ENCODE measurements at regions not wholly inside any gene's neighbourhood (a gene's known extent, or its start where the extent isn't known, plus 50 kb on each side); places are given as distances from the start of the nearest gene placed in this dataset.

GRCh38 chr9:87792831-87793288 is 66.9 kb downstream of the CTSL start:
- no peaks in the 10 kb centered on the region for H3K9me3 Mint-ChIP-seq
- H3K27ac Mint-ChIP-seq: peak overlapping the region; percentile 86
- DNase-seq: peak; percentile 84
- peak overlapping the region; percentile 69 for H3K4me3 Mint-ChIP-seq
- TF ChIP-seq CTCF (IDR thresholded peaks at IDR 0.05): peak; percentile 61
- H3K4me1 Mint-ChIP-seq (ENCODE audit: low read depth): peaks cover 36% of the 10 kb centered on the region
- H3K36me3 Mint-ChIP-seq (ENCODE audit: low read depth): no peaks in the 10 kb centered on the region
- H3K27me3 Mint-ChIP-seq (ENCODE audit: insufficient read depth): peaks cover 5% of the 10 kb centered on the region; the same call in 1 of the 2 replicates

- Mint-ChIP-seq H3K4me1 (ENCODE audit: low read depth) (peaks cover 36% of the 10 kb centered on the region), H3K36me3 (ENCODE audit: low read depth) (no peaks in the 10 kb centered on the region), H3K27ac (peak overlapping the region; percentile 86), H3K4me3 (peak overlapping the region; percentile 69; the same call in 1 of the 2 replicates), H3K9me3 (no peaks in the 10 kb centered on the region), H3K27me3 (ENCODE audit: insufficient read depth) (peaks cover 2% of the 10 kb centered on the region; the same call in 1 of the 2 replicates)
- no peak for TF ChIP-seq CTCF (IDR thresholded peaks at IDR 0.05)
- DNase-seq: peak; percentile 81
Observed at GRCh38 chr9:87793292-87793691, 67.4 kb downstream of the CTSL start.

DNA sequence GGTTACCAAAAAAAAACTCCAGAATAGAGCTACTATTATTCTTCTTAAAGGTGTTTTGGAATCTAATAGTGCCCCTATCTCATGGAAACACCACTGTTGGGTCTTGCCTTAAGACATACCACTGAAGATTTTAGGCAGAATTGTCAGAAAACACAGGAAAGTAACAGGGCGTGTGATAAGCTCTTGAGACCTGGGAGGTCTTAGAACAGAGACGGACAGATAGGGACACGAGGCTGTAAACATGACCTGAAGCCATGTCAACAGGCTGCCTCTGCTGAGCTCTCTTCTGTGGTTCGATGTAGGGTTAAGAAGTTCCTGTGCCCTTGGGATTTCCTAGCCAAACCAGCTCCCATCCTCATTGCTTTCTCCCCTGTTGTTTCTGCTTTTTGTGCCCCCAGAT is 69.3 kb downstream of the CTSL start:
- TF ChIP-seq CTCF (IDR thresholded peaks at IDR 0.05): no peak
- H3K9me3 Mint-ChIP-seq: no peaks in the 10 kb centered on the region
- H3K4me3 Mint-ChIP-seq: no peak overlapping the region
- DNase-seq: no peak
- H3K36me3 Mint-ChIP-seq (ENCODE audit: low read depth): no peaks in the 10 kb centered on the region
- peaks cover under 1% of the 10 kb centered on the region; the same call in 1 of the 2 replicates for H3K27me3 Mint-ChIP-seq (ENCODE audit: insufficient read depth)
- H3K27ac Mint-ChIP-seq: no peak overlapping the region
- peaks cover 36% of the 10 kb centered on the region for H3K4me1 Mint-ChIP-seq (ENCODE audit: low read depth)

GRCh38 chr9:87796196-87796595 is 70.3 kb downstream of the CTSL start:
- Mint-ChIP-seq H3K27ac (no peak overlapping the region), H3K36me3 (ENCODE audit: low read depth) (no peaks in the 10 kb centered on the region), H3K4me1 (ENCODE audit: low read depth) (peaks cover 28% of the 10 kb centered on the region), H3K27me3 (ENCODE audit: insufficient read depth) (peaks cover 4% of the 10 kb centered on the region), H3K9me3 (no peaks in the 10 kb centered on the region), H3K4me3 (no peak overlapping the region)
- no peak for TF ChIP-seq CTCF (IDR thresholded peaks at IDR 0.05)
- no peak for DNase-seq

- no peak for DNase-seq
- H3K9me3 Mint-ChIP-seq: no peaks in the 10 kb centered on the region
- H3K4me1 Mint-ChIP-seq (ENCODE audit: low read depth): peaks cover 8% of the 10 kb centered on the region
- H3K36me3 Mint-ChIP-seq (ENCODE audit: low read depth): no peaks in the 10 kb centered on the region
- TF ChIP-seq CTCF (IDR thresholded peaks at IDR 0.05): no peak
- no peak overlapping the region for H3K27ac Mint-ChIP-seq
- H3K4me3 Mint-ChIP-seq: no peak overlapping the region
- peaks cover 13% of the 10 kb centered on the region for H3K27me3 Mint-ChIP-seq (ENCODE audit: insufficient read depth)
Observed at GRCh38 chr9:87798261-87798833, 72.4 kb downstream of the CTSL start.

Data from HFFc6 (cell line).